ENCODE measurements at regions not wholly inside any gene's neighbourhood (a gene's known extent, or its start where the extent isn't known, plus 50 kb on each side); places are given as distances from the start of the nearest gene placed in this dataset.

- TF ChIP-seq JUND (IDR thresholded peaks at IDR 0.05; ENCODE audit: low read length) (no peak), TCF12 (IDR thresholded peaks at IDR 0.05; ENCODE audit: low read depth, low read length) (no peak), MAX (IDR thresholded peaks at IDR 0.05) (no peak), GABPA (IDR thresholded peaks at IDR 0.05; ENCODE audit: borderline replicate concordance, insufficient read depth, low read length) (no peak), POLR2A (IDR thresholded peaks at IDR 0.05; ENCODE audit: control extremely low read depth in 1 of 2, low read depth in 2 of 2, low read length in 2 of 2) (no peak), POLR2AphosphoS5 (IDR thresholded peaks at IDR 0.05; ENCODE audit: low read depth, low read length) (no peak)
- TF ChIP-seq, protein P1, sequence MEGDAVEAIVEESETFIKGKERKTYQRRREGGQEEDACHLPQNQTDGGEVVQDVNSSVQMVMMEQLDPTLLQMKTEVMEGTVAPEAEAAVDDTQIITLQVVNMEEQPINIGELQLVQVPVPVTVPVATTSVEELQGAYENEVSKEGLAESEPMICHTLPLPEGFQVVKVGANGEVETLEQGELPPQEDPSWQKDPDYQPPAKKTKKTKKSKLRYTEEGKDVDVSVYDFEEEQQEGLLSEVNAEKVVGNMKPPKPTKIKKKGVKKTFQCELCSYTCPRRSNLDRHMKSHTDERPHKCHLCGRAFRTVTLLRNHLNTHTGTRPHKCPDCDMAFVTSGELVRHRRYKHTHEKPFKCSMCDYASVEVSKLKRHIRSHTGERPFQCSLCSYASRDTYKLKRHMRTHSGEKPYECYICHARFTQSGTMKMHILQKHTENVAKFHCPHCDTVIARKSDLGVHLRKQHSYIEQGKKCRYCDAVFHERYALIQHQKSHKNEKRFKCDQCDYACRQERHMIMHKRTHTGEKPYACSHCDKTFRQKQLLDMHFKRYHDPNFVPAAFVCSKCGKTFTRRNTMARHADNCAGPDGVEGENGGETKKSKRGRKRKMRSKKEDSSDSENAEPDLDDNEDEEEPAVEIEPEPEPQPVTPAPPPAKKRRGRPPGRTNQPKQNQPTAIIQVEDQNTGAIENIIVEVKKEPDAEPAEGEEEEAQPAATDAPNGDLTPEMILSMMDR (IDR thresholded peaks at IDR 0.05; ENCODE audit: control extremely low read depth in 1 of 3, insufficient read depth in 1 of 3, low read depth in 1 of 3, low read length in 3 of 3), result no peak
Observed at GRCh38 chr12:85568395-85569103, 267.7 kb downstream of the RASSF9 start.
